ENCODE measurements at regions not wholly inside any gene's neighbourhood (a gene's known extent, or its start where the extent isn't known, plus 50 kb on each side); places are given as distances from the start of the nearest gene placed in this dataset.

DNA sequence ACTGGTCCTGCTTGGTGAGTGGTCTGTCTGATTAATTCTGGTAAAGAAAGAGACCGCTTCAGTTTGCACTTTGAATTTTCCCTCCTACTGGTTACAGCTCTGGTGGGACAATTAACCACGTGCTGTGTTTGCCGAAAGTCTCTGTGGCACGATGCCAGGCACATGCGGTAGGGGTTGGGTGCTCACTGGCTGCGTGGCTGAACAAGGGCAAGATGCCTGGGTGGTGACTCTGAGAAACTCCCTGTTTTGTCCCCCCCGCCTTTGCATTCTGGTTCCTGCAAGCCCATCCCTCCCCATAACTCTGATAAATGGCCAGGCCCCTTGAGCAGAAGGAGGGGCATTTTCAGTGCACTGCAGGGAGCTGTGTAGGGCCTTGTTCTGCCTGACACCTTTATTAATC, 206.1 kb downstream of the TFCP2L1 start:
- TF ChIP-seq, protein P1, sequence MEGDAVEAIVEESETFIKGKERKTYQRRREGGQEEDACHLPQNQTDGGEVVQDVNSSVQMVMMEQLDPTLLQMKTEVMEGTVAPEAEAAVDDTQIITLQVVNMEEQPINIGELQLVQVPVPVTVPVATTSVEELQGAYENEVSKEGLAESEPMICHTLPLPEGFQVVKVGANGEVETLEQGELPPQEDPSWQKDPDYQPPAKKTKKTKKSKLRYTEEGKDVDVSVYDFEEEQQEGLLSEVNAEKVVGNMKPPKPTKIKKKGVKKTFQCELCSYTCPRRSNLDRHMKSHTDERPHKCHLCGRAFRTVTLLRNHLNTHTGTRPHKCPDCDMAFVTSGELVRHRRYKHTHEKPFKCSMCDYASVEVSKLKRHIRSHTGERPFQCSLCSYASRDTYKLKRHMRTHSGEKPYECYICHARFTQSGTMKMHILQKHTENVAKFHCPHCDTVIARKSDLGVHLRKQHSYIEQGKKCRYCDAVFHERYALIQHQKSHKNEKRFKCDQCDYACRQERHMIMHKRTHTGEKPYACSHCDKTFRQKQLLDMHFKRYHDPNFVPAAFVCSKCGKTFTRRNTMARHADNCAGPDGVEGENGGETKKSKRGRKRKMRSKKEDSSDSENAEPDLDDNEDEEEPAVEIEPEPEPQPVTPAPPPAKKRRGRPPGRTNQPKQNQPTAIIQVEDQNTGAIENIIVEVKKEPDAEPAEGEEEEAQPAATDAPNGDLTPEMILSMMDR (conservative IDR thresholded peaks at IDR 0.05): no peak
- no peak for TF ChIP-seq ZFX (IDR thresholded peaks at IDR 0.05)
- no peak overlapping the region for H3K27ac ChIP-seq

DNA sequence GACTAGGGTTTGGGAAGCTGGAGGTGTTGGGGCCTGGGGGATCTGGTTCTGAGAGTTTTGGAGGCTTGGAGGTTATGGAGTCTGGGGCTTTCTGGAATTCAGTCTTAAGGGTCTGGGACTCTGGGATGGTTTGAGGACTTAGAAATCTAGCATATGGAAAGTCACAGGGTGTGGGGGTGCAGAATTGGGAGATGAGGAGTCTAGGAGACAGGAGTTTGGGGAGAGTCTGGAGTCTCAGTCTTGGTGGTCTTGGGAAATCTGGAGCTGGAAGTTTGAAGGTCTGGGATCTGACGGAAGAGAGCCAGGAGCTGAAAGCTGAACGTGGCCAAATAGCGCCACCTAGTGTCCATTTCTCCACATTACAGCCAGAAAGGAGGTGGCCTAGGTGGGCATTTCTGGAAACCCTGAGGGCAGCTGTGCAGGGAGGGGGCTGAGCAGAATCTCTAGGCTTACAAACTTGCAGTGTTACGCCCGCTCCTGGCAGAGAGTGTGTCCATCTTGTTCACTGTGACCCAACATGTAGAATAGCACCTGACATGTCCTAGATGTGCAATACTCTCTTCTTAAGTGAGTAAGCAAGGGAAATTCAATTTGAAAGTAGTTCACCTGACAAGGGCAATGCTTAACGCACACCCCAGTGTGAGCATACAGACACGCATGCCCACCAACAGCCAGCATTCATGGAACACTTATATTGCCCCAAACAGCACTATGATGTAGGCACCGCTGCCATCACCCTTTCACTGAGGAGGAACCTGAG, 204.8 kb downstream of the TFCP2L1 start:
- no peak overlapping the region for H3K27ac ChIP-seq

DNA sequence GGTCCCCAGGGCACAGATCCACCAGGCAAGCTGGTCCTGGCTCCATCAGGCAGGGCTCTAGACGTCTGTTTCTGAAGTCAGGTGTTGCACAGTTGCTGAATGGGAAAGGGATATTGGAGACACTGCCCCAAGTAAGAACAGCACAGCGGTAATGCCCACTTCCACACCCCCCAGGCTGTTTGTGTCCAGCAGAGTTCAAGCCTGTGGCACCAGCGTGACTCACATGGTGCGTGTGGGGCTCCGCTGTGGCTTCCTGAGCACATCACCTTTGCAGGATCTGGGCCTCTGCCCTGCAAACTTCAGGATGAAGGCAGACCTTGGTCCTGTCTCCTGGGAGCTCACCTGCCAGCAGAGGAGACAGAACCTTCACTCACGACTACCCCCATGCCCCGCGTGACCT, 203.3 kb downstream of the TFCP2L1 start:
- TF ChIP-seq, protein P1 (conservative IDR thresholded peaks at IDR 0.05): no peak
- TF ChIP-seq ZFX (IDR thresholded peaks at IDR 0.05): no peak
- no peak overlapping the region for H3K27ac ChIP-seq

More for the DNA sequence above, 204.8 kb downstream of the TFCP2L1 start:
- no peak for TF ChIP-seq ZFX (IDR thresholded peaks at IDR 0.05)
- TF ChIP-seq, protein P1 (conservative IDR thresholded peaks at IDR 0.05): peak; percentile 81

DNA sequence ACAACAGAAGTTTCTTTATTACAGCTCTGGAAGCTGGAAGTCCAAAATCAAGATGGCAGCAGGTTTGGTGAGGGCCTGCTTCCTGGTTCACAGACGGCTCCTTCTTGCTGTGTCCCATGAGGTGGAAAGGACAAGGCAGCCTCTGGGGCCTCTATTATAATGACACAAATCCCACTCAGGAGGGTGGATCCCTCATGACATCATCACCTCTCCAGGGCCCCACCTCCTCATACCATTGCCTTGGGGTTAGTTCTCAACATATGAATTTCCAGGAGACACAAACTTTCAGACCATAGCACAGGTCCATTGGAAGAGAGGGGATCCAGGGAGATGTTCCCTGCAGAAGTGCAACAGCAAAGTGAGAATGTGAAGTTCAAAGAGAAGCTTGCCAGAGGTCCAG, 202.8 kb downstream of the TFCP2L1 start:
- no peak overlapping the region for H3K27ac ChIP-seq
- TF ChIP-seq ZFX (IDR thresholded peaks at IDR 0.05): no peak
- TF ChIP-seq, protein P1 (conservative IDR thresholded peaks at IDR 0.05): no peak

DNA sequence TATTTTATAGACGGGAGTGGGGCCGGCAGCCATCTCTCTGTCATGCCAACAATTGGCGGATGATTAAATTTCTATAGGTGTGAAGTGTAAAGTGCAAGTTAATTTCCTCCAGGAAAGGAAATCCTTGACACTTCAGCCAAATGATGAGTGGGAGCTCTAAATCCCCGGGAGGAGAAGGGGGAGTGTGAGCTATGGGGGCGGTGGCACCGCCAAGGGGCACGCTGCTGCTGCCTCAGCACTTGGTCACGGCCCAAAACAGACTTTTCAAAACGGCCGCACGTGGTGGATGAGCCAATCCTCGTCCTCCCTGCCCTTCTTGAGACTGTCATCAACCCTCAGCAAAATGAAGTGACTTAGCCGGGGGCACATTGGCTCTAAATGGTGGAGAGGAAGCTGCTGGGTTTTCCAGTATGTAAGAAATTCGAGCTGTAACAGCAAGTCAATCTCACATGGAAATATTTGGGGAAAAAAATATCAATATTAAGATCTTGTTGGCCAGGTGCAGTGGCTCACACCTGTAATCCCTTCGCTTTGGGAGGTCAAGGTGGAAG, 200.8 kb downstream of the TFCP2L1 start:
- H3K27ac ChIP-seq: no peak overlapping the region
- TF ChIP-seq, protein P1 (conservative IDR thresholded peaks at IDR 0.05): no peak

GRCh38 chr2:121085801-121086200, 199.2 kb downstream of the TFCP2L1 start:
- TF ChIP-seq, protein P1 (conservative IDR thresholded peaks at IDR 0.05): no peak
- no peak for TF ChIP-seq ZFX (IDR thresholded peaks at IDR 0.05)
- H3K27ac ChIP-seq: no peak overlapping the region

GRCh38 chr2:121086450-121086849, 198.6 kb downstream of the TFCP2L1 start:
- TF ChIP-seq, protein P1 (conservative IDR thresholded peaks at IDR 0.05): no peak
- TF ChIP-seq ZFX (IDR thresholded peaks at IDR 0.05): no peak
- no peak overlapping the region for H3K27ac ChIP-seq

Data from C4-2B (cell line).